H9 (cell line): ENCODE measurements at regions not wholly inside any gene's neighbourhood (a gene's known extent, or its start where the extent isn't known, plus 50 kb on each side); places are given as distances from the start of the nearest gene placed in this dataset.

Experiments
- DNase-seq: peaks from one replicate; pipeline ENCODE4 v3.0.0-alpha.2; 2017
- H2AFZ ChIP-seq: one replicate; pipeline ENCODE4 v1.6.1; 2013; ENCODE audit warnings: mild to moderate bottlenecking, low read length, control low read depth, moderate library complexity
- H2AK5ac ChIP-seq: 2 replicates; pipeline ENCODE4 v1.6.1; 2013; ENCODE audit warnings: low read length, control low read depth, mixed read lengths; ENCODE audit not compliant: insufficient read length
- H2BK120ac ChIP-seq: one replicate; pipeline ENCODE4 v1.6.1; 2013; ENCODE audit warnings: low read depth, mild to moderate bottlenecking, low read length, control low read depth, inconsistent platforms; ENCODE audit not compliant: poor library complexity, severe bottlenecking
- H2BK12ac ChIP-seq: 2 replicates; pipeline ENCODE4 v1.6.1; 2013; ENCODE audit warnings: low read length, control low read depth, mixed read lengths, low read depth; ENCODE audit not compliant: insufficient read length
- H2BK15ac ChIP-seq: 2 replicates; pipeline ENCODE4 v1.6.1; 2013; ENCODE audit warnings: low read depth, low read length, control low read depth
- H2BK20ac ChIP-seq: one replicate; pipeline ENCODE4 v1.6.1; 2013; ENCODE audit warnings: low read depth, mild to moderate bottlenecking, low read length, control low read depth, inconsistent platforms; ENCODE audit not compliant: poor library complexity, severe bottlenecking
- H2BK5ac ChIP-seq: 2 replicates; pipeline ENCODE4 v1.6.1; 2013; ENCODE audit warnings: low read length, control low read depth, mixed read lengths; ENCODE audit not compliant: insufficient read length
- H3K14ac ChIP-seq: 2 replicates; pipeline ENCODE4 v1.6.1; 2013; ENCODE audit warnings: low read length, control low read depth; ENCODE audit not compliant: insufficient read depth
- H3K18ac ChIP-seq: 2 replicates; pipeline ENCODE4 v1.6.1; 2013; ENCODE audit warnings: low read depth, mild to moderate bottlenecking, mixed read lengths, low read length, control low read depth; ENCODE audit not compliant: insufficient read length
- H3K23ac ChIP-seq: 2 replicates; pipeline ENCODE4 v1.6.1; 2013; ENCODE audit warnings: low read length, control low read depth, mixed read lengths, low read depth; ENCODE audit not compliant: insufficient read length
- H3K23me2 ChIP-seq: 2 replicates; pipeline ENCODE4 v1.6.1; 2013; ENCODE audit warnings: low read depth, mild to moderate bottlenecking, mixed read lengths, low read length, control low read depth; ENCODE audit not compliant: insufficient read length, poor library complexity, severe bottlenecking
- H3K27ac ChIP-seq: 2 replicates; pipeline ENCODE4 v1.5.1; 2013; ENCODE audit warnings: low read length, control low read depth, mixed read lengths, low read depth; ENCODE audit not compliant: insufficient read length
- H3K27me3 ChIP-seq: 2 replicates; pipeline ENCODE4 v1.6.1; 2013; ENCODE audit warnings: low read length, control low read depth, inconsistent platforms; ENCODE audit not compliant: insufficient read depth
- H3K4ac ChIP-seq: 2 replicates; pipeline ENCODE4 v1.6.1; 2013; ENCODE audit warnings: low read depth, mild to moderate bottlenecking, control low read depth, inconsistent platforms, low read length, moderate library complexity
- H3K4me1 ChIP-seq: 2 replicates; pipeline ENCODE4 v1.6.1; 2013; ENCODE audit warnings: low read length, control low read depth, inconsistent platforms; ENCODE audit not compliant: insufficient read depth
- H3K4me2 ChIP-seq: 2 replicates; pipeline ENCODE4 v1.6.1; 2013; ENCODE audit warnings: low read length, control low read depth, mixed read lengths; ENCODE audit not compliant: insufficient read length, insufficient read depth
- H3K56ac ChIP-seq: 2 replicates; pipeline ENCODE4 v1.6.1; 2013; ENCODE audit warnings: low read depth, mild to moderate bottlenecking, mixed read lengths, low read length, control low read depth; ENCODE audit not compliant: insufficient read length
- H3K79me1 ChIP-seq: 2 replicates; pipeline ENCODE4 v1.6.1; 2013; ENCODE audit warnings: low read depth, mild to moderate bottlenecking, moderate library complexity, low read length, control low read depth, inconsistent platforms; ENCODE audit not compliant: insufficient read depth, poor library complexity, severe bottlenecking
- H3K79me2 ChIP-seq: 2 replicates; pipeline ENCODE4 v1.6.1; 2013; ENCODE audit warnings: low read length, control low read depth, inconsistent platforms; ENCODE audit not compliant: insufficient read depth
- H3K9ac ChIP-seq: 2 replicates; pipeline ENCODE4 v1.6.1; 2013; ENCODE audit warnings: low read length, control low read depth, mixed read lengths; ENCODE audit not compliant: insufficient read length; ENCODE audit errors: extremely low read depth
- H3K9me3 ChIP-seq: one replicate; pipeline ENCODE4 v1.6.1; 2013; ENCODE audit warnings: low read depth, low read length, inconsistent platforms; ENCODE audit not compliant: control insufficient read depth
- H3T11ph ChIP-seq: one replicate; pipeline ENCODE4 v1.6.1; 2013; ENCODE audit warnings: mild to moderate bottlenecking, low read length, control low read depth, inconsistent platforms
- H4K20me1 ChIP-seq: one replicate; pipeline ENCODE4 v1.6.1; 2013; ENCODE audit not compliant: control insufficient read depth, insufficient read length, insufficient read depth
- H4K5ac ChIP-seq: 2 replicates; pipeline ENCODE4 v1.6.1; 2013; ENCODE audit warnings: low read depth, mild to moderate bottlenecking, mixed read lengths, low read length, control low read depth; ENCODE audit not compliant: insufficient read length
- H4K8ac ChIP-seq: replicated peaks from 2 replicates; pipeline ENCODE4 v1.6.1; 2013; ENCODE audit warnings: low read length, control low read depth, mixed read lengths, low read depth; ENCODE audit not compliant: insufficient read length
- H4K91ac ChIP-seq: 2 replicates; pipeline ENCODE4 v1.6.1; 2013; ENCODE audit warnings: low read depth, mild to moderate bottlenecking, moderate library complexity, mixed read lengths, low read length, control low read depth; ENCODE audit not compliant: insufficient read length
- H3K27ac Mint-ChIP-seq, 3 experiments: 2 replicates in 2 of 3; 3 replicates in 1 of 3; pipeline ENCODE4 v1.8.0; 2020 to 2021; ENCODE audit warnings: mixed read lengths in 3 of 3, mild to moderate bottlenecking in 1 of 3, moderate library complexity in 1 of 3
- H3K27me3 Mint-ChIP-seq: 2 replicates; pipeline ENCODE4 v1.8.0; 2021; ENCODE audit warnings: low read depth, mild to moderate bottlenecking, moderate library complexity, mixed read lengths
- H3K36me3 Mint-ChIP-seq, 3 experiments: 2 replicates in 2 of 3; 3 replicates in 1 of 3; pipeline ENCODE4 v1.8.0; 2020 to 2021; ENCODE audit warnings: low read depth in 3 of 3, mixed read lengths in 3 of 3; ENCODE audit not compliant: insufficient read depth in 1 of 3
- H3K4me1 Mint-ChIP-seq, 2 experiments: 2 replicates each; pipeline ENCODE4 v1.8.0; 2020; ENCODE audit warnings: mixed read lengths in 2 of 2
- H3K4me3 Mint-ChIP-seq, 2 experiments: 2 replicates in 1 of 2; 3 replicates in 1 of 2; pipeline ENCODE4 v1.8.0; 2020 to 2021; ENCODE audit warnings: mild to moderate bottlenecking in 2 of 2, mixed read lengths in 2 of 2, moderate library complexity in 1 of 2
- H3K9me3 Mint-ChIP-seq, 2 experiments: 2 replicates in 1 of 2; 3 replicates in 1 of 2; pipeline ENCODE4 v1.8.0; 2020; ENCODE audit warnings: mild to moderate bottlenecking in 2 of 2, mixed read lengths in 2 of 2, moderate library complexity in 1 of 2
- WGBS: extraction: QIAGEN DNeasy Blood & Tissue Kit; methylation state at CpG from one replicate; pipeline ENCODE4 v1.1.7; 2013; ENCODE audit warnings: missing lambda C conversion rate, low lambda C conversion rate, mixed read lengths; ENCODE audit not compliant: insufficient read length; ENCODE audit errors: extremely low coverage; 5-methylcytosine and 5-hydroxymethylcytosine counted together
- TF ChIP-seq, protein P1 (sequence below): fragments of 200-600 bp; sonication (generic); conservative IDR thresholded peaks from 3 replicates; pipeline ENCODE4 v1.8.0; 2021; ENCODE audit warnings: antibody characterized with exemption, mild to moderate bottlenecking

DNA sequence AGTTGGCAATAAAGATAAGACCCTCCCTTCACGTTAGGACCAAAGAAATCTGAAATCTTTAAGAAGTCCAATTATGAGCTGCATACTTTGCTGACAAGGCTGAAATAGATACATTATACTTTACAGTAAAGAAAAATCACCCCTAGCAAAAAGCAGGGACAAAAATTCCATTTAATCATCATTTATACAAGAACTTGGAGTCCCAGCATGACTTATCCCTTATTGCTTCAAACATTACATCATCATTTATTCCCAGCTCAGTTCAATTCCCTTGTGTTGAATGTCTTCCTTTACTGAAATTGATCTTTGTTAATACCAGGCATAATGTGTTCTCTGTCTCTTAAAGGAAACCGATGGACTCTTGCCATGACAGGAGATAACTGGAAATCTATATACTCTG, 449.6 kb upstream of the CCDC196 start:
- H3K4me3 Mint-ChIP-seq, result no peak overlapping the region

More for the DNA sequence above, 449.6 kb upstream of the CCDC196 start:
- no peak overlapping the region for H3K9ac ChIP-seq
- Mint-ChIP-seq H3K36me3 (peaks cover 11 to 18% (median 17%) of the 10 kb centered on the region in 3 experiments), H3K27me3 (peaks cover 3% of the 10 kb centered on the region; the same call in 1 of the 2 replicates), H3K9me3 (peaks cover 19 to 22% of the 10 kb centered on the region in 2 experiments), H3K27ac (no peak overlapping the region), H3K4me1 (peaks cover 3 to 4% of the 10 kb centered on the region in 2 experiments)
- no peak overlapping the region for H3K23ac ChIP-seq
- H4K5ac ChIP-seq, result no peak overlapping the region
- H3K23me2 ChIP-seq, result no peaks in the 10 kb centered on the region
- H3K4ac ChIP-seq, result no peak overlapping the region
- H4K8ac ChIP-seq, result no peak overlapping the region
- no peak overlapping the region for H3K18ac ChIP-seq
- no peak overlapping the region for H3K56ac ChIP-seq
- H3T11ph ChIP-seq, result no peak overlapping the region
- no peaks in the 10 kb centered on the region for H4K20me1 ChIP-seq
- H3K9me3 ChIP-seq, result no peaks in the 10 kb centered on the region
- H2BK5ac ChIP-seq, result no peak overlapping the region
- no peak overlapping the region for H2BK120ac ChIP-seq
- H2AK5ac ChIP-seq, result no peak overlapping the region
- no peak overlapping the region for H4K91ac ChIP-seq
- H3K79me2 ChIP-seq, result no peaks in the 10 kb centered on the region
- H3K27me3 ChIP-seq, result no peaks in the 10 kb centered on the region
- no peaks in the 10 kb centered on the region for H3K79me1 ChIP-seq
- no peak overlapping the region for H2AFZ ChIP-seq
- H2BK12ac ChIP-seq, result no peak overlapping the region
- no CpG with 5 or more reads among the region's 2 CpGs for WGBS
- H3K4me2 ChIP-seq, result no peak overlapping the region
- no peak overlapping the region for H3K14ac ChIP-seq
- H3K4me1 ChIP-seq, result 0 out of 2 replicates have a peak, but pooled peaks cover 1% of the 10 kb centered on the region
- DNase-seq, result no peak
- no peak overlapping the region for H3K27ac ChIP-seq
- TF ChIP-seq, protein P1, sequence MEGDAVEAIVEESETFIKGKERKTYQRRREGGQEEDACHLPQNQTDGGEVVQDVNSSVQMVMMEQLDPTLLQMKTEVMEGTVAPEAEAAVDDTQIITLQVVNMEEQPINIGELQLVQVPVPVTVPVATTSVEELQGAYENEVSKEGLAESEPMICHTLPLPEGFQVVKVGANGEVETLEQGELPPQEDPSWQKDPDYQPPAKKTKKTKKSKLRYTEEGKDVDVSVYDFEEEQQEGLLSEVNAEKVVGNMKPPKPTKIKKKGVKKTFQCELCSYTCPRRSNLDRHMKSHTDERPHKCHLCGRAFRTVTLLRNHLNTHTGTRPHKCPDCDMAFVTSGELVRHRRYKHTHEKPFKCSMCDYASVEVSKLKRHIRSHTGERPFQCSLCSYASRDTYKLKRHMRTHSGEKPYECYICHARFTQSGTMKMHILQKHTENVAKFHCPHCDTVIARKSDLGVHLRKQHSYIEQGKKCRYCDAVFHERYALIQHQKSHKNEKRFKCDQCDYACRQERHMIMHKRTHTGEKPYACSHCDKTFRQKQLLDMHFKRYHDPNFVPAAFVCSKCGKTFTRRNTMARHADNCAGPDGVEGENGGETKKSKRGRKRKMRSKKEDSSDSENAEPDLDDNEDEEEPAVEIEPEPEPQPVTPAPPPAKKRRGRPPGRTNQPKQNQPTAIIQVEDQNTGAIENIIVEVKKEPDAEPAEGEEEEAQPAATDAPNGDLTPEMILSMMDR, result no peak
- H2BK15ac ChIP-seq, result no peak overlapping the region
- no peak overlapping the region for H2BK20ac ChIP-seq
